ENCODE measurements at regions not wholly inside any gene's neighbourhood (a gene's known extent, or its start where the extent isn't known, plus 50 kb on each side); places are given as distances from the start of the nearest gene placed in this dataset.

- FAIRE-seq, result no peak
Measured at GRCh38 chr14:29222006-29222405, 455.4 kb downstream of the FOXG1 start.

- FAIRE-seq, result no peak
Measured at GRCh38 chr14:29222671-29223268, 456.2 kb downstream of the FOXG1 start.

- FAIRE-seq, result no peak
Measured at GRCh38 chr14:29223947-29224346, 457.4 kb downstream of the FOXG1 start.

GRCh38 chr14:29227631-29228030, 461.0 kb downstream of the FOXG1 start:
- FAIRE-seq, result no peak

- no peak for FAIRE-seq
Measured at GRCh38 chr14:29232153-29232552, 465.6 kb downstream of the FOXG1 start.

- FAIRE-seq, result no peak
Measured at GRCh38 chr14:29232711-29233110, 466.1 kb downstream of the FOXG1 start.

- FAIRE-seq, result no peak
Measured at GRCh38 chr14:29233188-29233587, 466.6 kb downstream of the FOXG1 start.

GRCh38 chr14:29235991-29236390, 469.4 kb downstream of the FOXG1 start:
- no peak for FAIRE-seq

GRCh38 chr14:29236401-29236800, 469.8 kb downstream of the FOXG1 start:
- FAIRE-seq, result no peak

GRCh38 chr14:29236848-29237247, 470.3 kb downstream of the FOXG1 start:
- no peak for FAIRE-seq

GRCh38 chr14:29240066-29240465, 473.5 kb downstream of the FOXG1 start:
- FAIRE-seq, result no peak

GRCh38 chr14:29242755-29243754, 476.5 kb downstream of the FOXG1 start:
- FAIRE-seq, result no peak

GRCh38 chr14:29255692-29256091, 489.1 kb downstream of the FOXG1 start:
- FAIRE-seq, result no peak

GRCh38 chr14:29262979-29263378, 496.4 kb downstream of the FOXG1 start:
- FAIRE-seq, result no peak

- FAIRE-seq, result no peak
Measured at GRCh38 chr14:29264865-29265264, 498.3 kb downstream of the FOXG1 start.

- FAIRE-seq, result no peak
Measured at GRCh38 chr14:29265852-29266251, 499.3 kb downstream of the FOXG1 start.

- FAIRE-seq, result no peak
Measured at GRCh38 chr14:29271669-29272068, 505.1 kb downstream of the FOXG1 start.

- FAIRE-seq, result no peak
Measured at GRCh38 chr14:29273513-29273912, 506.9 kb downstream of the FOXG1 start.

GRCh38 chr14:29274890-29275596, 508.5 kb downstream of the FOXG1 start:
- FAIRE-seq, result no peak

- FAIRE-seq, result no peak
Measured at GRCh38 chr14:29278301-29279263, 512.0 kb downstream of the FOXG1 start.

GRCh38 chr14:29282169-29282568, 515.6 kb downstream of the FOXG1 start:
- FAIRE-seq, result no peak

- FAIRE-seq, result no peak
Measured at GRCh38 chr14:29290441-29290840, 523.9 kb downstream of the FOXG1 start.
